Liver (tissue), 8 donors: ENCODE measurements at regions not wholly inside any gene's neighbourhood (a gene's known extent, or its start where the extent isn't known, plus 50 kb on each side); places are given as distances from the start of the nearest gene placed in this dataset.

Source experiments
- DNase-seq: peaks from one replicate; pipeline ENCODE4 v3.0.0-alpha.2; 2017; ENCODE audit warnings: low spot score
- H3K27ac ChIP-seq, 2 donors: one replicate each; pipeline ENCODE4 v1.7.0; 2013; ENCODE audit warnings: inconsistent platforms in 2 of 2, low read length in 2 of 2, control low read depth in 1 of 2, low read depth in 1 of 2, mild to moderate bottlenecking in 1 of 2
- H3K27me3 ChIP-seq, 4 donors: one replicate each; pipeline versions ENCODE4 v1.6.1 to v1.7.0; 2013; ENCODE audit warnings: low read length in 3 of 4, inconsistent platforms in 1 of 4, mild to moderate bottlenecking in 1 of 4, moderate library complexity in 1 of 4; ENCODE audit not compliant: control insufficient read depth in 4 of 4, insufficient read depth in 4 of 4
- H3K36me3 ChIP-seq, 4 donors: one replicate each; pipeline versions ENCODE4 v1.6.1 to v1.7.0; 2013; ENCODE audit warnings: low read length in 3 of 4, mild to moderate bottlenecking in 3 of 4, low read depth in 1 of 4, moderate library complexity in 1 of 4; ENCODE audit not compliant: control insufficient read depth in 4 of 4, insufficient read depth in 3 of 4
- H3K4me1 ChIP-seq, 4 donors: one replicate each; pipeline versions ENCODE4 v1.6.1 to v1.7.0; 2013; ENCODE audit warnings: low read length in 3 of 4, mild to moderate bottlenecking in 3 of 4, moderate library complexity in 1 of 4; ENCODE audit not compliant: control insufficient read depth in 4 of 4, insufficient read depth in 4 of 4
- H3K4me3 ChIP-seq, 3 donors: one replicate each; pipeline versions ENCODE4 v1.6.1 to v1.7.0; 2013; ENCODE audit warnings: low read length in 3 of 3, control low read depth in 1 of 3, low read depth in 1 of 3, mild to moderate bottlenecking in 1 of 3
- H3K9ac ChIP-seq, 2 donors: one replicate each; pipeline ENCODE4 v1.7.0; 2013; ENCODE audit warnings: low read length in 2 of 2, mild to moderate bottlenecking in 2 of 2, moderate library complexity in 2 of 2, control low read depth in 1 of 2, low read depth in 1 of 2
- H3K9me3 ChIP-seq, 4 donors: one replicate each; pipeline versions ENCODE4 v1.6.1 to v1.7.0; 2013; ENCODE audit warnings: low read length in 3 of 4; ENCODE audit not compliant: control insufficient read depth in 4 of 4
- EGR1 ChIP-seq, 2 donors: IDR thresholded peaks; 2 replicates each; pipeline ENCODE4 v1.6.1; 2016 to 2018; ENCODE audit warnings: antibody characterized with exemption in 2 of 2, low read depth in 2 of 2
- FOXA1 ChIP-seq: IDR thresholded peaks from 2 replicates; pipeline ENCODE4 v1.6.1; 2016; ENCODE audit warnings: antibody characterized with exemption
- FOXA2 ChIP-seq: IDR thresholded peaks from 2 replicates; pipeline ENCODE4 v1.6.1; 2016; ENCODE audit warnings: antibody characterized with exemption
- GABPA ChIP-seq, 2 donors: IDR thresholded peaks in 1 of 2; conservative IDR thresholded peaks in 1 of 2; 2 replicates each; pipeline ENCODE4 v1.6.1; 2016; ENCODE audit warnings: antibody characterized with exemption in 2 of 2, mild to moderate bottlenecking in 1 of 2, moderate library complexity in 1 of 2
- HNF4A ChIP-seq, 2 donors: conservative IDR thresholded peaks; 2 replicates each; pipeline ENCODE4 v1.6.1; 2016; ENCODE audit warnings: antibody characterized with exemption in 2 of 2, mild to moderate bottlenecking in 2 of 2
- HNF4G ChIP-seq: IDR thresholded peaks from 2 replicates; pipeline ENCODE4 v1.6.1; 2016; ENCODE audit warnings: antibody characterized with exemption
- JUND ChIP-seq, 2 donors: IDR thresholded peaks; 2 replicates each; pipeline ENCODE4 v1.6.1; 2016; ENCODE audit warnings: antibody characterized with exemption in 2 of 2
- NR2F2 ChIP-seq: IDR thresholded peaks from 2 replicates; pipeline ENCODE4 v1.6.1; 2016; ENCODE audit warnings: antibody characterized with exemption
- RAD21 ChIP-seq, 2 donors: IDR thresholded peaks; 2 replicates each; pipeline ENCODE4 v1.6.1; 2016; ENCODE audit warnings: antibody characterized with exemption in 2 of 2, mild to moderate bottlenecking in 2 of 2
- RXRA ChIP-seq, 2 donors: IDR thresholded peaks; 2 replicates each; pipeline ENCODE4 v1.6.1; 2017 to 2018; ENCODE audit warnings: antibody characterized with exemption in 2 of 2, mild to moderate bottlenecking in 1 of 2
- SP1 ChIP-seq: IDR thresholded peaks from 2 replicates; pipeline ENCODE4 v1.6.1; 2018; ENCODE audit warnings: antibody characterized with exemption, mild to moderate bottlenecking
- TAF1 ChIP-seq: conservative IDR thresholded peaks from 2 replicates; pipeline ENCODE4 v1.6.1; 2016; ENCODE audit warnings: antibody characterized with exemption, mild to moderate bottlenecking
- YY1 ChIP-seq: IDR thresholded peaks from 2 replicates; pipeline ENCODE4 v1.6.1; 2016; ENCODE audit warnings: antibody characterized with exemption, mild to moderate bottlenecking
- WGBS: extraction: QIAGEN DNeasy Blood & Tissue Kit; methylation state at CpG from one replicate; pipeline ENCODE4 v1.1.7; 2013; 5-methylcytosine and 5-hydroxymethylcytosine counted together
- TF ChIP-seq, protein P1 (sequence below): IDR thresholded peaks from 2 replicates; pipeline ENCODE4 v1.6.1; 2016; ENCODE audit warnings: antibody characterized with exemption
- TF ChIP-seq, protein P2 (sequence below): fragments of 150-350 bp; IDR thresholded peaks from 2 replicates; pipeline ENCODE4 v1.5.1; 2017; ENCODE audit warnings: improper control_type of control experiment, low read depth, low read length; ENCODE audit not compliant: missing input control
- TF ChIP-seq, protein P3 (sequence below): IDR thresholded peaks from 2 replicates; pipeline ENCODE4 v1.6.1; 2016; ENCODE audit warnings: antibody characterized with exemption
- TF ChIP-seq, protein P4 (sequence below): IDR thresholded peaks from 2 replicates; pipeline ENCODE4 v1.6.1; 2016; ENCODE audit warnings: antibody characterized with exemption, mild to moderate bottlenecking
- TF ChIP-seq, protein P5 (sequence below): IDR thresholded peaks from 2 replicates; pipeline ENCODE4 v1.6.1; 2016; ENCODE audit warnings: antibody characterized with exemption
- donor health status: healthy.
- donor health status: healthy.
- donor health status: healthy.
- donor health status: healthy.
- donor health status: healthy.

DNA sequence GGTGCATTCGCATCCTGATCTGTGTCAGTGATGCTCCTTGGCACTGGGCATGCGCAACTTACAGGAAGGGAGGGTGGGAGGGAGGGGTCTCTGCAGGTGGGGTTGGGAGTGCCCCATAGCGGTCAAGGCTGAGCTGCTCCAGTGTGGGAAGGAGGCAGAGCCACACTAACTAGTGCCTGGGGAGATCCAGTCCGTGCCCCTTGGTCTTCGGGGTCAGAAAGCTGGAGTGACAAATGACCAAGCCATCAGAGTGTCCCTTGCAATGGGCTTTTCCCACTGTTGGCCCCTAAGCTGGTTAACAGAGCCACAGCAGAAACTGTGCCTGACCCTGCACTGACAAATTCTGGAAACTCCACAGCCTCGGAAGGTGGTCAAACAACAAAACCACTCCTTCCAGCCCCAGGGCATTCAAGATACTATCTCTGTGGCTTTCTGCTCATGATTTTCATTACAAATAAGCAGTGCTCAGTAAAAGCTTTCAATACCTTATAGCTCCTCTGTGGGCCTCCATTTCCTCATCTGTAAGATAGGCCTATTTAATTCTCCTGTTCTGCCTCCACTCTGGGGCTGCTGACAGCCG, 138.1 kb upstream of the UNC5B start:
- 71% methylated on average over 7 of the region's 7 CpGs for WGBS
- Histone ChIP-seq H3K27ac (no peak overlapping the region), H3K36me3 (no peaks in the 10 kb centered on the region), H3K9ac (no peak overlapping the region), H3K27me3 (peaks cover 0 to 2% (median 0%) of the 10 kb centered on the region in 4 donors), H3K4me1 (no peaks in the 10 kb centered on the region), H3K9me3 (no peaks in the 10 kb centered on the region), H3K4me3 (no peak overlapping the region)
- TF ChIP-seq YY1: no peak
- TF ChIP-seq EGR1 (IDR thresholded peaks at IDR 0.05; ENCODE audit: low read depth in 2 of 2): no peak
- TF ChIP-seq NR2F2: no peak
- TF ChIP-seq, protein P1, sequence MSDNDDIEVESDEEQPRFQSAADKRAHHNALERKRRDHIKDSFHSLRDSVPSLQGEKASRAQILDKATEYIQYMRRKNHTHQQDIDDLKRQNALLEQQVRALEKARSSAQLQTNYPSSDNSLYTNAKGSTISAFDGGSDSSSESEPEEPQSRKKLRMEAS: no peak
- TF ChIP-seq RXRA (IDR thresholded peaks at IDR 0.05): no peak
- TF ChIP-seq GABPA (IDR thresholded peaks at IDR 0.05 in 1 of 2, conservative IDR thresholded peaks at IDR 0.05 in 1 of 2): no peak
- no peak for TF ChIP-seq SP1
- TF ChIP-seq, protein P2, sequence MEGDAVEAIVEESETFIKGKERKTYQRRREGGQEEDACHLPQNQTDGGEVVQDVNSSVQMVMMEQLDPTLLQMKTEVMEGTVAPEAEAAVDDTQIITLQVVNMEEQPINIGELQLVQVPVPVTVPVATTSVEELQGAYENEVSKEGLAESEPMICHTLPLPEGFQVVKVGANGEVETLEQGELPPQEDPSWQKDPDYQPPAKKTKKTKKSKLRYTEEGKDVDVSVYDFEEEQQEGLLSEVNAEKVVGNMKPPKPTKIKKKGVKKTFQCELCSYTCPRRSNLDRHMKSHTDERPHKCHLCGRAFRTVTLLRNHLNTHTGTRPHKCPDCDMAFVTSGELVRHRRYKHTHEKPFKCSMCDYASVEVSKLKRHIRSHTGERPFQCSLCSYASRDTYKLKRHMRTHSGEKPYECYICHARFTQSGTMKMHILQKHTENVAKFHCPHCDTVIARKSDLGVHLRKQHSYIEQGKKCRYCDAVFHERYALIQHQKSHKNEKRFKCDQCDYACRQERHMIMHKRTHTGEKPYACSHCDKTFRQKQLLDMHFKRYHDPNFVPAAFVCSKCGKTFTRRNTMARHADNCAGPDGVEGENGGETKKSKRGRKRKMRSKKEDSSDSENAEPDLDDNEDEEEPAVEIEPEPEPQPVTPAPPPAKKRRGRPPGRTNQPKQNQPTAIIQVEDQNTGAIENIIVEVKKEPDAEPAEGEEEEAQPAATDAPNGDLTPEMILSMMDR: no peak
- no peak for TF ChIP-seq HNF4A (conservative IDR thresholded peaks at IDR 0.05)
- TF ChIP-seq FOXA2: no peak
- no peak for TF ChIP-seq HNF4G
- no peak for DNase-seq

DNA sequence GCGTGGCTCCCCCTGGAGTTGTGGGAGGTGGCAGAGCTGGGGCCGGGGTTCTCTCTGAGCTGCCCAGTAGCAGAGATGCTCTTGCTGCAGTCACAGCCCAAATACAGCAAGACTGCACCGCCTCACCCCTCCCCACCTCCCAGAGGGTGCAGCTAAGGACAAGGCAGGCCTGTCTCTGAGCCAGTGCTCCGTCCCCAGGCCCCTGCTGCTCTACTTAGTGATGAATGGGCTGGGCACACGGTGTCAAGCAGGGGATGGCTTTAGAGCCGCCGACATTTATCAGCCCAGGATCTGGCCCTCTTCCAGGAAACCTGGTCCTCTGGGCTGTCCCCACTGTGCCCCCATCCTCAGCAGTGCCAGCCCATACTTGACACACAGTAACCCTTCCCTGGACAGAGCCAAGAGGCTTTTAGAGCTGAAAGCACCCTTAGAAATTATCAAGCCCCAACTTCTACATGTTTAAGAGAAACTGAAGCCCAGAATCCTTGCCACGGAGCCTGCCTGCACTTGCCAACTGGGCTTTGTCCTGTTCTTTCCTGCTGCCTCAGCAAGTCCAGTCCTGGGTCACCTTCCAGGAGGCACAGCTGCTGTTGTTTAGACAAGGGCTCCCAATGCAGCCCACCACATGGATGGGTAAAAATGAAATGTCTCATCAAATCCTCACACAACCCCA, 137.1 kb upstream of the UNC5B start:
- Histone ChIP-seq H3K9ac (no peak overlapping the region), H3K27ac (no peak overlapping the region), H3K36me3 (no peaks in the 10 kb centered on the region), H3K9me3 (no peaks in the 10 kb centered on the region), H3K4me1 (no peaks in the 10 kb centered on the region), H3K4me3 (no peak overlapping the region), H3K27me3 (peaks cover 0 to 2% (median 0%) of the 10 kb centered on the region in 4 donors)
- DNase-seq: no peak
- TF ChIP-seq HNF4G: no peak
- TF ChIP-seq, protein P1: no peak
- no peak for TF ChIP-seq FOXA1
- TF ChIP-seq JUND (IDR thresholded peaks at IDR 0.05): no peak
- TF ChIP-seq, protein P3, sequence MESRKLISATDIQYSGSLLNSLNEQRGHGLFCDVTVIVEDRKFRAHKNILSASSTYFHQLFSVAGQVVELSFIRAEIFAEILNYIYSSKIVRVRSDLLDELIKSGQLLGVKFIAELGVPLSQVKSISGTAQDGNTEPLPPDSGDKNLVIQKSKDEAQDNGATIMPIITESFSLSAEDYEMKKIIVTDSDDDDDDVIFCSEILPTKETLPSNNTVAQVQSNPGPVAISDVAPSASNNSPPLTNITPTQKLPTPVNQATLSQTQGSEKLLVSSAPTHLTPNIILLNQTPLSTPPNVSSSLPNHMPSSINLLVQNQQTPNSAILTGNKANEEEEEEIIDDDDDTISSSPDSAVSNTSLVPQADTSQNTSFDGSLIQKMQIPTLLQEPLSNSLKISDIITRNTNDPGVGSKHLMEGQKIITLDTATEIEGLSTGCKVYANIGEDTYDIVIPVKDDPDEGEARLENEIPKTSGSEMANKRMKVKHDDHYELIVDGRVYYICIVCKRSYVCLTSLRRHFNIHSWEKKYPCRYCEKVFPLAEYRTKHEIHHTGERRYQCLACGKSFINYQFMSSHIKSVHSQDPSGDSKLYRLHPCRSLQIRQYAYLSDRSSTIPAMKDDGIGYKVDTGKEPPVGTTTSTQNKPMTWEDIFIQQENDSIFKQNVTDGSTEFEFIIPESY: no peak
- TF ChIP-seq, protein P4, sequence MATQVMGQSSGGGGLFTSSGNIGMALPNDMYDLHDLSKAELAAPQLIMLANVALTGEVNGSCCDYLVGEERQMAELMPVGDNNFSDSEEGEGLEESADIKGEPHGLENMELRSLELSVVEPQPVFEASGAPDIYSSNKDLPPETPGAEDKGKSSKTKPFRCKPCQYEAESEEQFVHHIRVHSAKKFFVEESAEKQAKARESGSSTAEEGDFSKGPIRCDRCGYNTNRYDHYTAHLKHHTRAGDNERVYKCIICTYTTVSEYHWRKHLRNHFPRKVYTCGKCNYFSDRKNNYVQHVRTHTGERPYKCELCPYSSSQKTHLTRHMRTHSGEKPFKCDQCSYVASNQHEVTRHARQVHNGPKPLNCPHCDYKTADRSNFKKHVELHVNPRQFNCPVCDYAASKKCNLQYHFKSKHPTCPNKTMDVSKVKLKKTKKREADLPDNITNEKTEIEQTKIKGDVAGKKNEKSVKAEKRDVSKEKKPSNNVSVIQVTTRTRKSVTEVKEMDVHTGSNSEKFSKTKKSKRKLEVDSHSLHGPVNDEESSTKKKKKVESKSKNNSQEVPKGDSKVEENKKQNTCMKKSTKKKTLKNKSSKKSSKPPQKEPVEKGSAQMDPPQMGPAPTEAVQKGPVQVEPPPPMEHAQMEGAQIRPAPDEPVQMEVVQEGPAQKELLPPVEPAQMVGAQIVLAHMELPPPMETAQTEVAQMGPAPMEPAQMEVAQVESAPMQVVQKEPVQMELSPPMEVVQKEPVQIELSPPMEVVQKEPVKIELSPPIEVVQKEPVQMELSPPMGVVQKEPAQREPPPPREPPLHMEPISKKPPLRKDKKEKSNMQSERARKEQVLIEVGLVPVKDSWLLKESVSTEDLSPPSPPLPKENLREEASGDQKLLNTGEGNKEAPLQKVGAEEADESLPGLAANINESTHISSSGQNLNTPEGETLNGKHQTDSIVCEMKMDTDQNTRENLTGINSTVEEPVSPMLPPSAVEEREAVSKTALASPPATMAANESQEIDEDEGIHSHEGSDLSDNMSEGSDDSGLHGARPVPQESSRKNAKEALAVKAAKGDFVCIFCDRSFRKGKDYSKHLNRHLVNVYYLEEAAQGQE: no peak
- TF ChIP-seq TAF1: no peak
- no peak for TF ChIP-seq RAD21 (IDR thresholded peaks at IDR 0.05)
- TF ChIP-seq EGR1 (IDR thresholded peaks at IDR 0.05; ENCODE audit: low read depth in 2 of 2): no peak
- TF ChIP-seq FOXA2: no peak
- no peak for TF ChIP-seq GABPA (IDR thresholded peaks at IDR 0.05 in 1 of 2, conservative IDR thresholded peaks at IDR 0.05 in 1 of 2)
- TF ChIP-seq YY1: no peak
- TF ChIP-seq NR2F2: no peak
- no peak for TF ChIP-seq RXRA (IDR thresholded peaks at IDR 0.05)
- TF ChIP-seq, protein P2: no peak
- no peak for TF ChIP-seq SP1
- TF ChIP-seq HNF4A (conservative IDR thresholded peaks at IDR 0.05): no peak
- TF ChIP-seq, protein P5, sequence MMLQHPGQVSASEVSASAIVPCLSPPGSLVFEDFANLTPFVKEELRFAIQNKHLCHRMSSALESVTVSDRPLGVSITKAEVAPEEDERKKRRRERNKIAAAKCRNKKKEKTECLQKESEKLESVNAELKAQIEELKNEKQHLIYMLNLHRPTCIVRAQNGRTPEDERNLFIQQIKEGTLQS: no peak
- 46% methylated on average over 8 of the region's 8 CpGs for WGBS
